HCT116 (cell line): ENCODE measurements at regions not wholly inside any gene's neighbourhood (a gene's known extent, or its start where the extent isn't known, plus 50 kb on each side); places are given as distances from the start of the nearest gene placed in this dataset.

ENCODE experiments used
- ATAC-seq: fragments of 200-7000 bp; cut with Tn5 transposase; 2 replicates; pipeline ENCODE4 v1.9.1; 2020; ENCODE audit warnings: mild to moderate bottlenecking, moderate library complexity
- BruUV-seq: library from RNA; stranded (reverse); fragments of 400-500 nt; replicated peaks from 2 replicates; lab custom pipeline; 2021; lab: Mats Ljungman, UMichigan
- CTCF ChIA-PET: fragments of 300-600 bp; sonication (Branson Sonifier 250); formaldehyde crosslinking; loops from one replicate; lab custom pipeline; 2021; ENCODE audit warnings: antibody characterized with exemption; lab: Charles Lee
- POLR2A ChIA-PET: fragments of 300-600, 350-600 bp; sonication (Branson Sonifier 250); formaldehyde crosslinking; loops from one replicate; lab custom pipeline; 2021; ENCODE audit warnings: antibody characterized with exemption; lab: Charles Lee
- RAD21 ChIA-PET, 2 experiments: fragments of 300-600 bp; sonication (Branson Sonifier 250); formaldehyde crosslinking; loops; one replicate each; lab custom pipeline; 2023; ENCODE audit warnings: low total read pairs in 2 of 2; ENCODE audit not compliant: uncharacterized antibody in 2 of 2, unreplicated experiment in 2 of 2, low non-redundant PET in 1 of 2; lab: Charles Lee
- DNase-seq: peaks from one replicate; pipeline ENCODE4 v3.0.0-alpha.2; 2010; ENCODE audit warnings: low read depth, low spot score
- H2AFZ ChIP-seq: fragments of 200-600 bp; shearing (Covaris generic), sonication (generic); 2 replicates; pipeline ENCODE4 v1.6.1; 2017; ENCODE audit warnings: low read depth, mixed run types, mixed read lengths, antibody characterized with exemption, low read length; ENCODE audit not compliant: poor library complexity, severe bottlenecking
- H3K27ac ChIP-seq: 2 replicates; pipeline ENCODE4 v1.5.1; 2012; ENCODE audit warnings: low read depth, low read length
- H3K27me3 ChIP-seq: fragments of 200-600 bp; sonication (generic); 2 replicates; pipeline ENCODE4 v1.6.1; 2016; ENCODE audit warnings: mixed run types, low read length, mixed read lengths; ENCODE audit not compliant: insufficient read depth
- H3K36me3 ChIP-seq, 2 experiments: fragments of 200-500 bp in 1 of 2; fragments of 200-600 bp in 1 of 2; sonication (Bioruptor generic) in 1 of 2; sonication (generic) in 1 of 2; 2 replicates each; pipeline versions ENCODE4 v1.5.1 to v1.6.1; 2014 to 2016; ENCODE audit warnings: low read length in 2 of 2, inconsistent platforms in 1 of 2, mixed read lengths in 1 of 2, mixed run types in 1 of 2; ENCODE audit not compliant: insufficient read depth in 2 of 2, control insufficient read depth in 1 of 2
- H3K4me1 ChIP-seq, 2 experiments: fragments of 200-600 bp in 1 of 2; sonication (generic) in 1 of 2; 2 replicates each; pipeline versions ENCODE4 v1.5.1 to v1.6.1; 2012 to 2017; ENCODE audit warnings: low read length in 2 of 2, inconsistent platforms in 1 of 2, mild to moderate bottlenecking in 1 of 2, mixed read lengths in 1 of 2, mixed run types in 1 of 2, moderate library complexity in 1 of 2; ENCODE audit not compliant: insufficient read depth in 2 of 2, control insufficient read depth in 1 of 2
- H3K4me2 ChIP-seq: fragments of 200-600 bp; sonication (generic); 2 replicates; pipeline ENCODE4 v1.6.1; 2017; ENCODE audit warnings: mixed run types, low read length, mixed read lengths
- H3K4me3 ChIP-seq, 2 experiments: fragments of 200-600 bp in 1 of 2; sonication (generic) in 1 of 2; replicated peaks in 1 of 2; 2 replicates each; pipeline ENCODE4 v1.5.1; 2011 to 2016; ENCODE audit warnings: low read length in 2 of 2, control low read depth in 1 of 2, low read depth in 1 of 2, mild to moderate bottlenecking in 1 of 2, mixed read lengths in 1 of 2, mixed run types in 1 of 2
- H3K79me2 ChIP-seq: fragments of 200-600 bp; sonication (generic); 2 replicates; pipeline ENCODE4 v1.6.1; 2017; ENCODE audit warnings: mild to moderate bottlenecking, mixed run types, low read length, moderate library complexity, mixed read lengths; ENCODE audit not compliant: insufficient read depth
- H3K9ac ChIP-seq: fragments of 200-600 bp; sonication (generic); 2 replicates; pipeline ENCODE4 v1.6.1; 2016; ENCODE audit warnings: low read length, mixed read lengths
- H3K9me2 ChIP-seq: fragments of 200-600 bp; sonication (generic), shearing (Covaris generic); 2 replicates; pipeline ENCODE4 v1.6.1; 2017; ENCODE audit warnings: mixed run types, mild to moderate bottlenecking, moderate library complexity; ENCODE audit not compliant: insufficient read depth
- H3K9me3 ChIP-seq, 2 experiments: fragments of 200-500 bp in 1 of 2; fragments of 200-600 bp in 1 of 2; sonication (Bioruptor generic) in 1 of 2; sonication (generic) in 1 of 2; 2 replicates each; pipeline ENCODE4 v1.6.1; 2014 to 2017; ENCODE audit warnings: low read length in 2 of 2, mixed read lengths in 2 of 2, inconsistent platforms in 1 of 2, low read depth in 1 of 2, mild to moderate bottlenecking in 1 of 2, mixed run types in 1 of 2, moderate library complexity in 1 of 2; ENCODE audit not compliant: control insufficient read depth in 1 of 2, insufficient read depth in 1 of 2
- H4K20me1 ChIP-seq: fragments of 200-600 bp; sonication (generic), shearing (Covaris generic); 2 replicates; pipeline ENCODE4 v1.6.1; 2017; ENCODE audit warnings: mixed run types, mild to moderate bottlenecking, moderate library complexity; ENCODE audit not compliant: insufficient read depth
- ATF3 ChIP-seq: IDR thresholded peaks from 2 replicates; pipeline ENCODE4 v1.6.1; 2012
- CBX3 ChIP-seq: IDR thresholded peaks from 2 replicates; pipeline ENCODE4 v1.6.1; 2012; ENCODE audit warnings: low read depth
- CEBPB ChIP-seq: IDR thresholded peaks from 2 replicates; pipeline ENCODE4 v1.6.1; 2012; ENCODE audit warnings: low read depth
- CTCF ChIP-seq, 3 experiments: fragments of 200-600 bp in 1 of 3; sonication (generic) in 1 of 3; IDR thresholded peaks in 2 of 3; conservative IDR thresholded peaks in 1 of 3; 2 replicates each; pipeline ENCODE4 v1.5.1; 2012 to 2017; ENCODE audit warnings: low read depth in 2 of 3, low read length in 2 of 3, antibody characterized with exemption in 1 of 3, borderline replicate concordance in 1 of 3, control low read depth in 1 of 3, mild to moderate bottlenecking in 1 of 3, mixed read lengths in 1 of 3, mixed run types in 1 of 3, moderate library complexity in 1 of 3; ENCODE audit not compliant: insufficient read depth in 1 of 3
- ELF1 ChIP-seq: IDR thresholded peaks from 2 replicates; pipeline ENCODE4 v1.6.1; 2012; ENCODE audit warnings: low read depth, borderline replicate concordance
- EZH2phosphoT487 ChIP-seq: fragments of 200-600 bp; IDR thresholded peaks from 2 replicates; pipeline ENCODE4 v1.6.1; 2018; ENCODE audit warnings: antibody characterized with exemption, borderline replicate concordance
- FOSL1 ChIP-seq: IDR thresholded peaks from 2 replicates; pipeline ENCODE4 v1.6.1; 2012; ENCODE audit warnings: low read depth
- POLR2A ChIP-seq: IDR thresholded peaks from 2 replicates; pipeline ENCODE4 v1.7.0; 2011; ENCODE audit warnings: borderline replicate concordance; ENCODE audit not compliant: insufficient read depth, insufficient read length; ENCODE audit errors: extremely low read depth
- POLR2AphosphoS5 ChIP-seq: IDR thresholded peaks from 2 replicates; pipeline ENCODE4 v1.6.1; 2011; ENCODE audit warnings: mild to moderate bottlenecking, low read depth, low read length, moderate library complexity
- RAD21 ChIP-seq: IDR thresholded peaks from 2 replicates; pipeline ENCODE4 v1.6.1; 2012; ENCODE audit warnings: low read depth, mild to moderate bottlenecking
- SIN3A ChIP-seq: IDR thresholded peaks from 2 replicates; pipeline ENCODE4 v1.6.1; 2012; ENCODE audit warnings: low read depth
- SP1 ChIP-seq: IDR thresholded peaks from 2 replicates; pipeline ENCODE4 v1.6.1; 2012; ENCODE audit warnings: low read depth
- TCF7L2 ChIP-seq: IDR thresholded peaks from 2 replicates; pipeline ENCODE4 v1.7.0; 2011; ENCODE audit warnings: borderline replicate concordance, inconsistent platforms; ENCODE audit not compliant: insufficient read depth, insufficient read length; ENCODE audit errors: extremely low read depth
- YY1 ChIP-seq: IDR thresholded peaks from 2 replicates; pipeline ENCODE4 v1.6.1; 2011; ENCODE audit warnings: low read length, low read depth, moderate library complexity, mild to moderate bottlenecking; ENCODE audit not compliant: insufficient replicate concordance; ENCODE audit errors: extremely low read depth
- ZBTB33 ChIP-seq: IDR thresholded peaks from 2 replicates; pipeline ENCODE4 v1.6.1; 2011; ENCODE audit warnings: mild to moderate bottlenecking, low read length, moderate library complexity; ENCODE audit not compliant: insufficient replicate concordance; ENCODE audit errors: extremely low read depth
- ZFX ChIP-seq: fragments of 450-650 bp; IDR thresholded peaks from 2 replicates; pipeline ENCODE4 v1.6.1; 2017
- ZNF274 ChIP-seq: fragments of 200-500 bp; sonication (Bioruptor generic); IDR thresholded peaks from 2 replicates; pipeline ENCODE4 v1.6.1; 2014; ENCODE audit warnings: mild to moderate bottlenecking, low read depth, low read length, inconsistent platforms
- intact Hi-C: fragments of 100-400 bp; cut with micrococcal nuclease; formaldehyde crosslinking; loops from 2 replicates; pipeline ENCODE4 v1.10.0; 2022

GRCh38 chr16:62424206-62424605 is 388.0 kb upstream of the CDH8 start:
- Histone ChIP-seq H4K20me1 (no peaks in the 10 kb centered on the region), H3K9me2 (no peaks in the 10 kb centered on the region), H2AFZ (no peak overlapping the region), H3K36me3 (no peaks in the 10 kb centered on the region), H3K4me3 (no peak overlapping the region), H3K79me2 (no peaks in the 10 kb centered on the region), H3K27ac (no peak overlapping the region), H3K9ac (no peak overlapping the region), H3K27me3 (no peaks in the 10 kb centered on the region), H3K4me1 (no peaks in the 10 kb centered on the region), H3K9me3 (peaks cover 6 to 22% of the 10 kb centered on the region in 2 experiments; a peak in 2 of 4 replicates), H3K4me2 (no peak overlapping the region)
- ChIA-PET RAD21 (no interaction called here), POLR2A (no interaction called here), CTCF (no interaction called here)
- DNase-seq (no peak), ATAC-seq (no peak)
- intact Hi-C loops, result no loop called here
- no TSS peak for BruUV-seq
- TF ChIP-seq FOSL1, result no peak
- TF ChIP-seq ELF1, result no peak
- no peak for TF ChIP-seq POLR2AphosphoS5
- TF ChIP-seq CBX3, result no peak
- TF ChIP-seq SP1, result no peak
- no peak for TF ChIP-seq RAD21
- no peak for TF ChIP-seq TCF7L2
- TF ChIP-seq CEBPB, result no peak
- no peak for TF ChIP-seq POLR2A
- TF ChIP-seq EZH2phosphoT487, result no peak
- no peak for TF ChIP-seq SIN3A
- no peak for TF ChIP-seq YY1
- TF ChIP-seq ATF3, result no peak
- TF ChIP-seq ZBTB33, result no peak
- TF ChIP-seq ZNF274, result no peak
- TF ChIP-seq ZFX, result no peak
- no peak for TF ChIP-seq CTCF (IDR thresholded peaks at IDR 0.05 in 2 of 3, conservative IDR thresholded peaks at IDR 0.05 in 1 of 3; ENCODE audit: borderline replicate concordance in 1 of 3, insufficient read depth in 1 of 3, low read depth in 2 of 3, low read length in 2 of 3)
